GM20000 (cell line): ENCODE measurements at regions not wholly inside any gene's neighbourhood (a gene's known extent, or its start where the extent isn't known, plus 50 kb on each side); places are given as distances from the start of the nearest gene placed in this dataset.

Source experiments
- DNase-seq: peaks from one replicate; pipeline ENCODE4 v3.0.0; 2012; ENCODE audit warnings: low spot score
- TF ChIP-seq, protein P1 (sequence below): IDR thresholded peaks from 2 replicates; pipeline ENCODE4 v1.5.1; 2012; ENCODE audit warnings: mild to moderate bottlenecking, control low read depth; ENCODE audit errors: extremely low read depth, missing control alignments

DNA sequence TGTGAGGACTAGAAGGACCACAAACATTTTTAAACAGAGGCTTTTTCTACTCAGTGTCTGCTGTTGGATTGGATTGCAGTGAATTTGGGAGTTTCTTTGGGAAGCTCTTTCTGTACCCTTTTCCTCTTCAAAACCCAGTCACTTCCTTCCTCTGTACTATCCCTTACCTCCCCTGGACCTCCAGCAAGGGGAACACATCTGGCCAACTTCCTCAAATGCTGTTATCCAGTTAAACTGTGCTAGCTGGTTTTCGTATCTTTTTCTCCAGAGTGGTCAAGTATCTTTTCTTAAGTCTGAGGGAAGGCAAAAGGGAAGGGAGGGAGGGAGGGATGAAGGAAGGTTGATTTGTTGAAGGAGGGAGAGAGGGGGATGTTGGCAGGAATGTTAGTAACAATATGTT, 99.2 kb upstream of the TNR start:
- TF ChIP-seq, protein P1, sequence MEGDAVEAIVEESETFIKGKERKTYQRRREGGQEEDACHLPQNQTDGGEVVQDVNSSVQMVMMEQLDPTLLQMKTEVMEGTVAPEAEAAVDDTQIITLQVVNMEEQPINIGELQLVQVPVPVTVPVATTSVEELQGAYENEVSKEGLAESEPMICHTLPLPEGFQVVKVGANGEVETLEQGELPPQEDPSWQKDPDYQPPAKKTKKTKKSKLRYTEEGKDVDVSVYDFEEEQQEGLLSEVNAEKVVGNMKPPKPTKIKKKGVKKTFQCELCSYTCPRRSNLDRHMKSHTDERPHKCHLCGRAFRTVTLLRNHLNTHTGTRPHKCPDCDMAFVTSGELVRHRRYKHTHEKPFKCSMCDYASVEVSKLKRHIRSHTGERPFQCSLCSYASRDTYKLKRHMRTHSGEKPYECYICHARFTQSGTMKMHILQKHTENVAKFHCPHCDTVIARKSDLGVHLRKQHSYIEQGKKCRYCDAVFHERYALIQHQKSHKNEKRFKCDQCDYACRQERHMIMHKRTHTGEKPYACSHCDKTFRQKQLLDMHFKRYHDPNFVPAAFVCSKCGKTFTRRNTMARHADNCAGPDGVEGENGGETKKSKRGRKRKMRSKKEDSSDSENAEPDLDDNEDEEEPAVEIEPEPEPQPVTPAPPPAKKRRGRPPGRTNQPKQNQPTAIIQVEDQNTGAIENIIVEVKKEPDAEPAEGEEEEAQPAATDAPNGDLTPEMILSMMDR = no peak
- DNase-seq = no peak

DNA sequence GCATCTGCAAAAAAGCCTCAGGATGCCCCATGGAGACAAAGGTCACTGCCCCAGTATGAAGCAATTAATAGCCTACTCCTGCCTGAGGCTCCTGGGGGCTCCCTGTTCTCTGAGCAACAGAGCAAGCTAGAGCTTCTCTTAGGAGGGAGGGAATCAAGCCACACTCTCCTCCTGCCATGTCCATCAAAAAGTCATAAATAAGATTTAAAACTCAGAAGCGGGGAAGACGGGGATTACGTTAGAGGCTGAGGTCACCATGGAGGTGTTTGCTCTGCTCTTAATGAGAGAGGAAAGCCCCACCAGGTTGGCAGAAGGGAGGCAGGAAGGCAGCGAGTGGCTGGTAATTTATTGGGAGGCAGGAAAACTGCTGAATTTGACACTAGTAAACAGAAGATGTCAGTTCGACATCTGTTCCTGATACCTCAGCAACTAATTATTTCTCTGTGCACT, 98.4 kb upstream of the TNR start:
- no peak for DNase-seq

DNA sequence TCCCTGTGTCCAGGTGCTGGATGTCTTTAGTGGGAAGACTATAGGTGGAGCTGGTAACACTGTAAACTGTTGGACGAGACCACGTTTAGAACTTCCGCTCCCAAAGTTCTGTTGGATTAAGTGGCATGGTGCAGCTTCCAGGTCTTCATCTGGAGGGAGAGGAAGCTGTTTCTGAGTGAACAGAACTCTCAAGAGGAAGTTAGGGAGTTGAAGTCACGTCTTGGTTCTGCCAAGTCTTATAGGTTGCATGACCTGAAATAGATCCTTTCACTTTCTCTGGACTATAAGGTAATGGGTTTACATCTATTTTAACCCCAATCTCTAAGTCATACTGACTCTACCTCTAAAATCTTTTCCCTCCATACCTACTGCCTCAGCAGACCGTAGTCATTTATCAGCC, 97.4 kb upstream of the TNR start:
- no peak for DNase-seq
- TF ChIP-seq, protein P1 = no peak

More for the DNA sequence above, 98.4 kb upstream of the TNR start:
- TF ChIP-seq, protein P1 = no peak

DNA sequence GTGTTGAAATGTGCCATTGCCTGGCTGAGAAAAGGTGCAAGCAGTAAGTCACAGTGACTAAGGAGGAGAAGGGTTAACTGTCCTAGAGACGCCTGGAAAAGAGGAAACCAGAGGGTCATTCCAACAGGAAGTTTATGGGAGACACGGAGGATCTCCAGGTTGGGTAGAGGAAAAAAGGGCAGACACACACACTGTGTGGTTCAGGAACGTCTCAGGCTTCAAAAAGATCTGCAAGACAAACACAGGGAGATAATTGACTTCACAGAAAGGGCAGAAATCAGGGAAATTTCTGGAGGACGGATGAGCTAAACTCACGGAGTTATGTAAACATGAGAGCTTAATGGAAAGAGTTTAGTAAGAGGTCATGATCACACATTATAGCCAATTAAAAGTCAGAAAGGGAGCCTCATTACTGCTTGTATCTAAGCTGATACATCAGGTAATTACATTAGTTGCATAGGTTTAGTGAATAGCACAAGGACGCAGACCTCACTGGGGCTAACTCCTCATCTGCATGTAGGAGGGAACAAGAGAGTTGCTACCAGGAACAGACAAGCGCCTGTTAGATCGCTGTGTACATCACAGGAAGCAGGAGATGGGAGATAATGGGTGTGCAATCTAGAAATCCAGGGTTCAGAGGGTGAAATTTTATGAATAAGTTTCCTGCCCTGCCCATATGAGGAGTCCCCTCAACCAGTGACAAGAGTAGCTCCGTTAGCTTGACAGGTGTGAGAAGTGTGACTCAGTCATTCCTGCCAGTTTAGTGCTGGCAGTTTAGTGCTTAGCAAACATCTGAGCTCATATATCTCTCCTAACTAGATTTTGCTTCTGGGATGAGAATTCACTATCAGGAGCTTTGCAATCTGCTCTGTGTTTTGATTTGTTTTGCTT, 96.6 kb upstream of the TNR start:
- no peak for DNase-seq
- TF ChIP-seq, protein P1 = no peak

DNA sequence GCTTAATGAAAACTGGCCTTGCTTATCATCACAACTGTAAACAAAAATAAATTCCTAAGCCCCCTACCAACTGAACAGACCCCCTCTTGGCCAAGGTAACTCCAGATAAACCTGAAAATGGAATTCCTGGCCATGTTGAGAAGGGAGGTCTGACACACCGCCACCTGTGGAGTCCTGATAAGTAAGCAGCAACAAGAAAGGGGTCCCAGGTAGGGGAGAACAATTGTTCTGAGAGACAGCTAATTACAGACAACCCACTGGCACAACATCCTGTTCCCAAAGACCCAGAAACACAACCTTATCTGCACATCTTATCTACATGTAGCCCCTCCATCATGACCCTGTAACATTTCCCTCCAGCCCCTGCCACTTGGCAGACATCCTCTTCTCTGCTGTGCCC, 91.2 kb upstream of the TNR start:
- DNase-seq = no peak
- TF ChIP-seq, protein P1 = no peak

DNA sequence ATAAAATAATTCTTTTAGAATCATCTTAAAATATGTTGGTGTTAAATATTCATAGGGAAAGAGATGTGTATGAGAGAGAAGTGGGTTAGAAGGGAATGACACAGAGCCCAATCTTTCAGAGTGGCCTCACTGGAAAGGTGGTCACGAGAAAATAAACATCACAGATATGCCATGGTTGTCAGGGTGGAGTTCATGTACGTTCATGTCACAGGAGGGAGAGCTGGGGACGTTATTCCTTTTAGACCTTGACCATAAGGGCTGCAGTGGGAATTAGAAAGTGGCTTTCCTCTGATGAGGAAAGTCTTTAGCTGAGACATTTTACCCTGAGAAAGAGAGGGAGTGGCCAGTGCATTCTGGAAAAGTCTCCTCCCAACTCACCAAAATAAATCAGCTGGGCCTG, 90.6 kb upstream of the TNR start:
- no peak for DNase-seq
- TF ChIP-seq, protein P1 = no peak

DNA sequence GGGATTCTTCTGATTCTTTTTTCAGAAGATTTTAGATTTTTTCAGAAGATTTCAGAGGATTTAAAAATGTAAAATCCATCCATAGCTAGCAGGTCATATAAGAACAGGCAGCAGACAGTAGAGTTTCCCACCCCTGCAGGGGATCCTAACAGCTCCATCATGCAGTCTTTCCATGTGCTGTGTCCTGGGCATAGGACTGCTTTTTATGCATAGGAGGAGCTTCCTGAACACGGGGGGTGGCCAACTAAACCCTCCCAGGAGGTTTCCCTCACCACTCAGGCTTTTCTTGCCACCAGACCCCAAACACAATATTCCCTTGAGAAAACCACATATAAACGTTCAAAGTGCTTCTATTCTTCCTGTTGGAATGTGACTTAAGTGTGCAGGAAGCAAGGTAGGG, 90.1 kb upstream of the TNR start:
- TF ChIP-seq, protein P1 = no peak
- DNase-seq = no peak
